GM21717 (cell line): ENCODE measurements at regions not wholly inside any gene's neighbourhood (a gene's known extent, or its start where the extent isn't known, plus 50 kb on each side); places are given as distances from the start of the nearest gene placed in this dataset.

Experiments used
- ATAC-seq: cut with Tn5 transposase; IDR thresholded peaks from one replicate; pipeline ENCODE4 v1.9.1; 2021; ENCODE audit warnings: mild to moderate bottlenecking, moderate library complexity; ENCODE audit not compliant: unreplicated experiment

GRCh38 chr14:101224356-101225156 lies 321.0 kb upstream of the RTL1 start:
- ATAC-seq = no peak

DNA sequence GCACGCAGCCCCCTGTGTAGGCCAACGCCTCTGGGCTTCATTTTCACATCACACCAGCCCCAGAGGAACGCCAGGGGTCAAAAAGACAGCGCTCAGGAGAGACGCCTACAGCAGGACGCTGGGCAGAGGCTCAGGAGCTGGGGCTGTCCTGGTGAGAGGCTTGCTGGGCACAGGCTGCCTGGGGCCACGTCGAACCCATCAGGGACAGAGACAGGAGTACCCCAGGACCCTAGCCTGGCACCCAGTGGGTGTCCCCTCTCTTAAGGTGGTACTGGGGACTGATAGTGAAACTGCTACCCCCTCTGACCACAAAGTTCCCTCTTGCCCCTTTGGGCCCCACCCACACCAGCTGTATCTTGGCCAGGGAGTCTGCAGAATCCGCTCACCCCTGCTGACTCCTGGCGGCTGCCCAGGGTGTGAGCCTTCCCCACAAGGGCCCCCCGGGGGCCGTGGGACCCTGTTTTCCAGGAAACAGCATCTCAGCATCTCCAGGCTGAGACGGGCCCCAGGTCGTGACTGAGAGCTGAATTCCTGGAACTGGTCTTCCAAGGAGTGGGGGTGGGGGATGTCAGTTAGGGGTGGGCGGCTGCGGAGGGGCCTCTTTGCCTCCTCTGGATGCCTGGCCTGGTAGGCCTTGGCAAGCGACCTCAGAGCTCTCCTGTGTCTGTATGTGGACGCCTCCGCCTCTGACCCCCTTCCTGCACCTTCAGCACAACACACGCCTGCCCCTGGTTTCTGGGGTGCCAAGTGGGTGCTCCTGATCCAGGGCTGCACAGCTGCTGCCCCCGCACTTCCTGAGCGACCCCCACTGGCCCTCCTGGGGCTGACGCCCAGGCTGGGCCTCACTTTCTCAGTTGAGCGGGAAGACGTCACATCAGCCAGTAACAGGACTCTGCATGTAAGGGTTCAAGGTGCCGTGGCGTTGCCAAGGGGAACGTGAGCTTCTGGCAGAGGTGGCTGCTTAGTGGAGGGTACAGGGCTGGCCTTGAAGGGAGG lies 321.9 kb upstream of the RTL1 start:
- ATAC-seq = no peak

GRCh38 chr14:101226265-101226602 lies 322.7 kb upstream of the RTL1 start:
- ATAC-seq = no peak

GRCh38 chr14:101226603-101227425 lies 323.3 kb upstream of the RTL1 start:
- ATAC-seq = no peak

GRCh38 chr14:101227611-101228594 lies 324.4 kb upstream of the RTL1 start:
- no peak for ATAC-seq

GRCh38 chr14:101228949-101229541 lies 325.5 kb upstream of the RTL1 start:
- ATAC-seq = no peak

GRCh38 chr14:101229666-101230065 lies 326.1 kb upstream of the RTL1 start:
- ATAC-seq = no peak

GRCh38 chr14:101230161-101230850 lies 326.8 kb upstream of the RTL1 start:
- no peak for ATAC-seq

- ATAC-seq = no peak
These were observed 327.5 kb upstream of the RTL1 start for GRCh38 chr14:101230851-101231550.

DNA sequence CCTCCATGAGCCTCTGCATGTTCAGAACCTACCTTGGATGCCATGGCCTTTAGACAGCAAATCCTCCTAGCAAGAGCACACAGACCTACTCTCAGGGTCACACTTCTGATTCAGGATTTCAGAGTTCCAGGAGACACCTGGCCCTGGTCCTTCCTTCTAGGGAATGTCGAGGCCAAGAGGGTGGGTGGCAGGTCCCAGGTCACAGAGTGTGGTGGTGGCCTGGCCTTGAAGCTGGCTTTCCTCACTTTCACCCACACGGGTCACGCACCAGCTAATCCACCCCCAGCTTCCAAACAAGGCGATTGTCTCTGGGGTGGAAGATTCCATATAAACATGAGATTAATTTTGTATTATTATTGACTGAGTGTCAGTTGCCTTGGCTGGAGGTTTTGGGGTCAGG lies 328.3 kb upstream of the RTL1 start:
- ATAC-seq = no peak

DNA sequence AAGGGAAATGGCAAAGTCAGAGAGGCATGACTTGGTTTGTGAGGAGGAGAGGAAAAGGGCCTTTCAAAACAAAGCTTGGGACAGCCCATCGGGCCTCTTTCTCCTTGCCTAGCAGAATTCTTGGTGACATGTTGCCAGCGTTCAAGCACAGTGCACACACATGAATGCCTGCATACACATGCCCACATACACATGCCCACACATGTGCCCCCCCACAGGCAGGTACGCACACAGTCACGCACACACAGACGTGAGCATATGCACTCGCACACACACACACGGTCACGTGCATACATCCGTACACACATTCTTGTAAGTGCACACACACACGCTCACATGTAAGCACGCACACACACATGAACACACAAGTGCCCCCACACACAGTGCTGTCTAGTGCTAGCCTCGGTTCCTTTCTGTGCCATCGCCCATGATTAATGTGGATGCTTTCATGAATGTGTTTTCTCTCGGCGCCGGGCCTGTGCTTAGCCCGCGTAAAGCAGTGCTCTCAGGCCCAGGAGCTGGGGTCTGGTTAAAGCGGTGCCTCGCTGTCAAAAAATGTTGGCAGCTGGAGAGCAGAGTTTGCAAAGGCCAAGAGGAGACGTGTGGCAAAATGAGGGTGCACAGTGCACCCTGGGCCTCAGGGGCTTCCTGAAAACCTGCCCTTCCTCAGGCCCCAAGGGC lies 328.8 kb upstream of the DIO3 start:
- no peak for ATAC-seq

- no peak for ATAC-seq
These were observed 328.3 kb upstream of the DIO3 start for GRCh38 chr14:101233021-101233366.

GRCh38 chr14:101233391-101233790 lies 327.9 kb upstream of the DIO3 start:
- ATAC-seq = no peak

DNA sequence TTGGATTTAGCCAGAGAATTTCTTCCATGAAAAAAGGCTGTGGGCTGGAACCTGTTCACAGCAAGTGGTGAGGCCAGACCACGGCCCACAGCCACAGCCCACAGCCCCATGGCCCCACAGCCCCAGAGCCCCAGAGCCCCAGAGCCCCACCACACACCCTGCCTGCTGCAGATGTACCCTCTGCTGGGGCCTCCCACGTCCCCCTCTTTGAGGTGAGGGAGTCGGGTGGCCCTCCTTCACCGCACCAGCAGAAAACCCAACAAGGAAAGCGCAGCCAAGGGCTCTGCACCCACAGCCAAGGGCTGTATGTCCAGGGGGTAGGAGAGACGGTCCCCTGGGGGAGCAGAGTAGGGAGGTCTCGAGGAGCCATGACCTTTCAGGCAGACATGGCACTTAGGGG lies 327.5 kb upstream of the DIO3 start:
- no peak for ATAC-seq

GRCh38 chr14:101234244-101234937 lies 326.9 kb upstream of the DIO3 start:
- no peak for ATAC-seq

GRCh38 chr14:101234999-101235334 lies 326.3 kb upstream of the DIO3 start:
- ATAC-seq = no peak

GRCh38 chr14:101235335-101236103 lies 325.8 kb upstream of the DIO3 start:
- no peak for ATAC-seq
